Fibroblast of peridontal ligament (primary cell): ENCODE measurements at regions not wholly inside any gene's neighbourhood (a gene's known extent, or its start where the extent isn't known, plus 50 kb on each side); places are given as distances from the start of the nearest gene placed in this dataset.
"Not testable (repeated sequence)": the region's sequence is repeated elsewhere in the genome, so short reads cannot be mapped to it uniquely, and the experiment has no call there.

ENCODE experiments used
- DNase-seq: peaks from one replicate; pipeline ENCODE4 v3.0.0-alpha.2; 2010; ENCODE audit errors: extremely low read depth

- no peak for DNase-seq
These were observed 195.6 kb upstream of the KLF3 start for GRCh38 chr4:38468339-38468866.

DNA sequence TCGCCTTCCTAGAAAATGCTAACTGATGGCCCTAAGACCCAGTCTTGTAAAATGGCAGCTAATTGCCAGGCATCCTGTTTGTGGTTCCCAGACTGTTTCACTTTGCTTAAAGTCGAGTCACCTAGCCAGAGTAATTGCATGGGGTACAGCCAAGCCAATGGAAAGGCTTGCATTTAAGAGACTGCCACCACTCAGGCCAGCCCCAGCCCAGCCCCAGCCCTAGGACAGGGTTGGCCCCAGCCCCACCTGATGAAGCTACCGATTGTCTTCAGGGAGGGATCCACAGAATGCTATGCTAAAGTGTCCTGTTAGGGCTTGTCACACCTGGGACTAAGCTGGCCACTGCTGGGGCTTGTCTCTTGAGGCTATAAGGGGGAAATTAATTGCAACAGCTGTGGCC, 194.6 kb upstream of the KLF3 start:
- no peak for DNase-seq

DNA sequence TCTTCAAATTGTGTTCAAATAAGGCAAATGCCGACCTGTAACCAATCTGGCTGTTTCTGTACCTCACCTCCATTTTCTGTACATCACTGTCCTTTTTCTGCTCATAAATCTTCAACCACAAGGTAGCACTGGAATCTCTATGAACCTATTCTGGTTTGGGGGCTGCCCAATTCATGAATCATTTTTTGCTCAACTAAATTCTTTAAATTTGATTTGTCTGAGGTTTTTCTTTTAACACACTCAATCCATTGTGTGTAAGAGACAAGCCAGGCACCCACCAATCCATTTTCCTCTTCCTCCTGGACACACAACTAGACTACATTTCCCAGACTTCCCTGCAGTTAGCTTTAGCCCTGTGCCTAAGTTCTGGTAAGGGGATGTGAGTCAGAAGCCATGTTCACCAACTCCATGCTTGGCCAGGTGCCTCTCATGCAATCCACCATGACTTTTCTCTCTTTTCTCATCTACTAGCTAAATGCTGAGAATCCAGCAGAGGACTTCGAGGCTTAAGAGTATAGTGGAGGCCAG, 193.2 kb upstream of the KLF3 start:
- no peak for DNase-seq

DNA sequence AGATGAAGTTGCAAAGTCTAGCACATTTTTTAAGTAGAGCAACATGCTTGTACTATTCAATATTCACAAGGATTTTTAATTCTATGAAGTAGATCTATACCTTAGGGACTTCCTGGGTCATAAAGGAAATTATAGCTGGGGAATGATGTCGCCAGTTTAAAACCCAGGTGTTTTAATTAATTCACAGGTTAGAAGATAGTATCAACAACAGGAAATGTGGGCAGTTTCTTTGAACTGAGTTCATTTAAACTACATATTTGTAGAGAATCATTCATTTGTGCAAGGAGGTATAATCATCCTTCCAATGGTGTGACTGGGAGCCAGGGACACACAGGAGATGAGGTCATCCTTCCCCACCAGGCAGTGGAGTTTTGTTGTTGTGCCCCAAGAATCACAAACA, 181.3 kb upstream of the KLF3 start:
- no peak for DNase-seq

DNA sequence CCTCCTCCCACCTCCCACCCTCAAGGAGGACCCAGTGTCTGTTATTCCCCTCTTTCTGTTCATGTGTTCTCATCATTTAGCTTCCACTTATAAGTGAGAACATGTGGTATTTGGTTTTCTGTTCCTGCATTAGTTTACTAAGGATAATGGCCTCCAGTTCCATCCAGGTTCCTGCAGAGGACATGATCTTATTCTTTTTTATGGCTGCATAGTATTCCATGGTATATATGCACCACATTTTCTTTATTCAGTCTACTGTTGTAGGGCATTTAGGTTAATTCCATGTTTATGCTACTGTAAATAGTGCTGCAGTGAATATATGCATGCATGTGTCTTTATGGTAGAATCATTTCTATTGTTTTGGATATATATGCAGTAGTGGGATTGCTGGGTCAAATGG, 180.4 kb upstream of the KLF3 start:
- not testable (repeated sequence) for DNase-seq

- DNase-seq, result peak; percentile 74
These were observed 174.8 kb upstream of the KLF3 start for GRCh38 chr4:38489011-38489861.

DNA sequence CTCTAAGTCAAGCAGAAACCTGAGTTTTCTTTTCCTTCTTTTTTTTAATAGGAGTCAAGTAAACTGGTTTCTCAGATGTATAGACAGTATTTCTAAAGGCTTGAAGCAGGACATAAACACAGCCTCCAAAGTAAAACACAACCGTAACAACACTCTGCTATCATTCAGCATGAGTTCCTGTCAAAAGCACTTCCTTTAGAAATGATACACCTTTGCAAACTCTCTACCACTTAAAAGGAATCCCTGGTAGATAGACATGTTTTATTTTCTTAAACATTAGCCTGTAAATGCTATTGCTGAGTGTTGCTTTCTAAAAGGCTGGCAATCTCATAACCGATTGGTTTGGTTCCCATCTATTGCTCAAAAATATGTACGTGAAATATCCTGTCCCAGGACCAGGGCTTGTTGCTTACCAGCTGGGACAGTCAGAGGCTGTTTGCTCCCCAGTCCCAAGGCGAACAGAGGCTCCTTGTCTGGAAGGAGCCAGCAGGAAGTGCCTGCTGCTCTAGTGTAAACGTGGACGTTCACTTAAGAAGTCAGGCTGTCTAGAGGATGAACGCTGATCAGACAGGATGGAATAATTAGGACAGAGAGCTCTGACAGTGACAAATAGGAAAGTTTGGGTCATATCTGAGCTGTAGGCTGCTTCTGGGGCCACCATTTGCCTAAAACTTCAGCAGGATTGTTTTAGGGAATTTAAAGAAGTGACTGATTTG, 173.9 kb upstream of the KLF3 start:
- DNase-seq, result peak; percentile 61

DNA sequence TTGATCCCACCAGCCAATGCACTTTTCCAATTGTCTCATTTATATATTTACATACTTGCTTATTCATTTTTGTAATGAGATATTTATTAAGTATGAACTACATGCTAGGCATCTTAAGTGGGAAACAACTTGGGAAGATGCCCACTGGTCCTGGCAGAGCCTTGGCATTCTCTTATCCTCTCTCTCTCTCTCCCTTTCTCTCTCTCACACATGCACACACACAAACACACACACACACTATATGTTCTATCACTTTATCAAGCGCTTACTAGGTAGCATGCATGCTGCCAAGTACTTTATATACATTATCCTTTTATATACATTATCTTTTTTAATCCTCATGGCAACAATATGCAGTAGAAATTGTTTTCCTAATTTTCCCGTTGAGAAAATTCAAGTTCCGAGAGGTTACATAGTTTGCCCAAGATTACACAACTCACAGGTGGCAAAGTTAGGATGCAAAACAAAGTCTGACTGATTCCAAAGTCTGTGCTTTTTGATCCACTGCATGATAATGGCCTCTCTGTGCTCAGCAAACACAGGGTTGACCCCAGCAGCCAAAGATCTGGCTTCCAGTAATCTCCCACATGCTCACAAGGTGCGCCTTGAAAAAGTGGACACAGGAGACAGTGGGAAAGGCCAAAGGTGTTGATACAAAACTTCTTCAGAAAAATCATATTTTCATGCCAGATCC, 173.1 kb upstream of the KLF3 start:
- DNase-seq, result no peak

DNA sequence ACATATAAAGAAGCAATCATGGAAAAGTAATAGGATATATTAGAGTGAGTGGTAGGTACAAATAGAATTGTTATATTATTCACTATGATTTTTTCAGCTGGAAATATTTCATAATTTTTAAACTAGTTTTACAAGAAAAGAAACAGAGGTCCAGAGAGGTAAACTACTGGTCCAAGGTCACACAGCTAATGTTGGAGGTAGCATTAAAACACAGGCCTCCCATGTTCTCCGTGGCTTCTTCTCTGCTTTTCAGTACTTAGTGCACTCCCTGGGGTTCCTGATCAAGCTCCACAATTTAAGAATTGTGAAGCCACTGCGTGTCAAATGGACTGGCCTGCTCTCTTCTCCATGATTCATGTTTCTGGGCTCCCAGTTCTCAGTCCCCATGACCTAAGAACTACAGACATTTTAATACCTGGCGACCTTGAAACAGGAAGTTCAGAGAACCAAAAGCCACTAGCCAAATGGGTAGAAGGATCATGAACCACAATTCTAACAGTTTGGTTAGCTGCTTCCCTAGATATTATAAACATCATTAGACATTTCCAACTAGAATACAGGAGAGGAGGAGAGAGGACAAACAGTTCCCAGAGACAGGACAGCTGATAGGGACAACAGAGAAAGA, 172.0 kb upstream of the KLF3 start:
- DNase-seq, result no peak

GRCh38 chr4:38493066-38493465, 170.9 kb upstream of the KLF3 start:
- DNase-seq, result no peak

GRCh38 chr4:38495446-38495845, 168.6 kb upstream of the KLF3 start:
- no peak for DNase-seq

- DNase-seq, result no peak
These were observed 166.9 kb upstream of the KLF3 start for GRCh38 chr4:38497121-38497520.

GRCh38 chr4:38499101-38499500, 164.9 kb upstream of the KLF3 start:
- peak; percentile 24 for DNase-seq

DNA sequence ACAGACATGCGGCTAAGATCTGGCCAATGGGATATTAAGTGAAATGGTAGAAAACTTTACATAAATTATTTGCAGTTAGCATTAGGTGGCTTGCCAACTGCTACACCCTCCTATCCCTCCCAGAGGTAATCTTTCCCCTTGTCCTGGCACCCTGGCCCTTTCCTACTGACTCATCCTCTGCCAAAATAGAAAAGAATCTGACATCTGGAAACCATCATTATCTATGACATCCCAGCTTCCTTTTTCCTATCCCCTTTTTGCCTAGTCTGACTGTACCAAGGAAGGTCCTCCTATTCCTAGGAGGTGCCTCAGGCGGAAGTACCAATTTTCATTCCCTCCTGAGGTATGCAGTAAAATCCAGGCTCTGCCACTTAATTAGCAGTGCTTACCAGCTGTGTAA, 163.6 kb upstream of the KLF3 start:
- peak; percentile 20 for DNase-seq

GRCh38 chr4:38501698-38502097, 162.3 kb upstream of the KLF3 start:
- no peak for DNase-seq

DNA sequence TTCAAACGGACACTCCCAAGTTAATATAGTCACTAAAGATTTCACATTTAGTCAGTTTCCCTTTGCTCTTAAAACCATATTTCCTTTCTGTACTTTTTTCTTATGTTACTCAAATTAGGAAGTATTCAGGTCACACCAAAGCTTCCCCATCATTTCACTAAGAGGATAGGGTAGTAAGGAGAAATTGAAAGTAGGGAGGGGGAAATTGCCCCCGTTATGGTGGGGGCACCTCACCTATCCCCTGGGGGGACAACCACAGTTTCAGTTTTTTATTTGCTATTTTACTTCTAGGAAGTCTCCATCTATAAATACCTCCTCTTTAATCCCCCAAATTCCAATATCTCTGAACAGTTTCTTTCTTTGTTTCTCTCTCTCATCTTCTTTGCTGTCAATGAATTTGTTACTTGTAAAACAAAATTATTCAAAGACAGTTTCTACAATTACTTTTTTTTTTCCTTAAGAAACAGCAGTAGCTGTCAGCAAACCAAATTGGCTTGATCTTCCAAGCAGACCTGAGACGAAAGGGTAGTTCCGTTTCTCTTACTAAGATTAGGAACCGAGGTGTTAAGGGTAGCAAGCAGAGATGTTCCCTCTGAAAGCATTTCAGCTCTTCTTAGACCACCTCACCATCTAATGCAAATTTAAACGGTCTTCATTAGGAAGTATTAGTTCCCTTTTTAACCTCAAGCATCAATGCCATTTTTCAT, 160.2 kb upstream of the KLF3 start:
- no peak for DNase-seq

DNA sequence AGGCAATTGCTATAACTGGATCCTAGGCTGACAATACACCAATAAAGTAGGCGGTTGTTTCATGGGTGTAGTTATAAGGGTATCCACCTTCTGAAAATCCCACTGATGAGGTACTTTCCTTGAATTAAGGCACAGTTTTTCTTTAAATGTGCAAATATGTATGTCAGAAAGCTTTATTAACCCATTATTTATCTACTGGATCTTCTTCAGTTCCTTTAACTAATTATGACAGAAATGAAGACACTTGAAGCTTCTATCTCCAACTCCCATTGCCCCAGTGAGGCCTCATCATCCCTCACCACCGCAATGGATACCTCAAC, 159.6 kb upstream of the KLF3 start:
- no peak for DNase-seq

- no peak for DNase-seq
These were observed 154.4 kb upstream of the KLF3 start for GRCh38 chr4:38509551-38509950.

DNA sequence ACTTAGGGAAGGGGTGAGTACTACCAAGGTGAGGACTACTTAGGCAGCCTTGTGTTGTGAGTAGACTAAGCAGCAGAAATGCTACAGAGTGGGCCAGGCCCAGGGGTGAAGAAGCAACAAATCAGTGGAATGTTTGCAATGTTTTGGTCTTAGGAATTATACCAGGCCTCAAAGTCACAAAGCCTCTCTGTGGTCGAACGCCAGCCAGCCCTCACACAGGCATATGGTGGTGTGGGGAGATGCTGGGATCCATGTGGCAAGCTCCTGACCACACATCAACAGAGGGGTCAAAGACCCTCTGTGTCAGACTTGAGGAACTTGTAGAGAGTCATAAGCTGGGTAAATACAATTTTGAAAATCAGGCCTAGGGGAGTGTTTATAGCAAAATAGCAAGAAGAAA, 153.8 kb upstream of the KLF3 start:
- DNase-seq, result no peak

DNA sequence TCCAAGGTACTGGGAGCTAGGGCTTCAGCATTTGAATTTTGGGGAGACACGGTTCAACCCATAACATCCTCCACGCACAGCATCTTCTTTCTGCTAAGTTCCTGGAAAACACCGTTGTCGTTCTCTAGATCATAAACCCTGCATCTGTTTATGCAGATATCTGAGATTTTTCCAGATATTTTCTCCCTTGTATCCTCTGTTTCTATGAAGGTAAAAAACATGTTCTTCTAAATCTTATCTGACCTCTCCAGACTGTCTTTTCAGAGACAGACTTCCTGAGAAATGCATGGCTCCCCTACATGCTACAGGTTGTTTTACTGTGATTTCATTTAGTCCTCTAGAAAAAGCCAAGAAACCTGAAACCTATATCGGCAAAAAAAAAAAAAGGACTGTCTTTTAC, 152.3 kb upstream of the KLF3 start:
- DNase-seq, result no peak

GRCh38 chr4:38512840-38513239, 151.2 kb upstream of the KLF3 start:
- no peak for DNase-seq
